Mammary epithelial cell (primary cell): ENCODE measurements at regions not wholly inside any gene's neighbourhood (a gene's known extent, or its start where the extent isn't known, plus 50 kb on each side); places are given as distances from the start of the nearest gene placed in this dataset.

Experiments used
- EZH2 ChIP-seq: IDR thresholded peaks from 2 replicates; pipeline ENCODE4 v1.6.1; 2012; ENCODE audit warnings: low read length, inconsistent platforms, borderline replicate concordance
- TF ChIP-seq, protein P1 (sequence below), 2 donors: IDR thresholded peaks in 1 of 2; conservative IDR thresholded peaks in 1 of 2; 2 replicates each; pipeline ENCODE4 v1.5.1; 2011 to 2012; ENCODE audit warnings: inconsistent platforms in 2 of 2, low read length in 2 of 2, mild to moderate bottlenecking in 2 of 2, control low read depth in 1 of 2, low read depth in 1 of 2; ENCODE audit not compliant: insufficient read depth in 1 of 2; ENCODE audit errors: extremely low read depth in 1 of 2

DNA sequence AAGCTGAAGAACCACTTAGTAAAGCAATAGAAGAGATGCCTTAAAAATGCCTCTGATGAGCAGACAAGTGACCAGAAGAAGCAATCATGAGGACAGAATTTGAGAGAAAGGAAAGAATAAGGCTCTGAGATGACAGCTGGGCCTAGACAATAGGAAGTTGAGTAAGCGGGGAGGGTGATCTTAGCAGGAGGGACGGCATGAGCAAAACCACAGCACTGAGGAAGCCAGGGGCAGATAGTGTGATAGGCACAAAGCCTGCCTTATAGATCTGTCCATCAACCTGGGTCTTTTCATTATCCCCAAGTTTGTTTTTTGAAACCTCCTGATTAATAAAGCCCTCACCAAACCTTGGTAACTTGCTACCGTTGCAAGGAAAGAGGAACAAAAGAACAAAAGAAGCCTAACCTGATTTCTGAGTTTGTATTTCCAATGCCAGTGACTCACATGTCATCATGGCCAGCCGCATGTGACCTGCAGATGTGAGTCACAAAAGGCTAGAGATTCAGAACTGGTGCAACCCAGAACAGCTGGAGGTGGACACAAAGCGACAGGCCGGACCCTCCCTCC is 55.7 kb upstream of the PPARGC1A start:
- TF ChIP-seq EZH2: no peak
- TF ChIP-seq, protein P1, sequence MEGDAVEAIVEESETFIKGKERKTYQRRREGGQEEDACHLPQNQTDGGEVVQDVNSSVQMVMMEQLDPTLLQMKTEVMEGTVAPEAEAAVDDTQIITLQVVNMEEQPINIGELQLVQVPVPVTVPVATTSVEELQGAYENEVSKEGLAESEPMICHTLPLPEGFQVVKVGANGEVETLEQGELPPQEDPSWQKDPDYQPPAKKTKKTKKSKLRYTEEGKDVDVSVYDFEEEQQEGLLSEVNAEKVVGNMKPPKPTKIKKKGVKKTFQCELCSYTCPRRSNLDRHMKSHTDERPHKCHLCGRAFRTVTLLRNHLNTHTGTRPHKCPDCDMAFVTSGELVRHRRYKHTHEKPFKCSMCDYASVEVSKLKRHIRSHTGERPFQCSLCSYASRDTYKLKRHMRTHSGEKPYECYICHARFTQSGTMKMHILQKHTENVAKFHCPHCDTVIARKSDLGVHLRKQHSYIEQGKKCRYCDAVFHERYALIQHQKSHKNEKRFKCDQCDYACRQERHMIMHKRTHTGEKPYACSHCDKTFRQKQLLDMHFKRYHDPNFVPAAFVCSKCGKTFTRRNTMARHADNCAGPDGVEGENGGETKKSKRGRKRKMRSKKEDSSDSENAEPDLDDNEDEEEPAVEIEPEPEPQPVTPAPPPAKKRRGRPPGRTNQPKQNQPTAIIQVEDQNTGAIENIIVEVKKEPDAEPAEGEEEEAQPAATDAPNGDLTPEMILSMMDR (conservative IDR thresholded peaks at IDR 0.05 in 1 of 2, IDR thresholded peaks at IDR 0.05 in 1 of 2; ENCODE audit: extremely low read depth in 1 of 2, insufficient read depth in 1 of 2, low read depth in 1 of 2, low read length in 2 of 2): no peak
